CD4-positive, alpha-beta T cell (primary cell): ENCODE measurements at regions not wholly inside any gene's neighbourhood (a gene's known extent, or its start where the extent isn't known, plus 50 kb on each side); places are given as distances from the start of the nearest gene placed in this dataset.

ENCODE experiments used
- ATAC-seq: fragments of 200-7000 bp; cut with Tn5 transposase; one replicate; pipeline ENCODE4 v1.10.0; 2022; ENCODE audit warnings: mild to moderate bottlenecking; ENCODE audit not compliant: poor library complexity
- CTCF ChIA-PET: fragments of 350-600 bp; sonication (Branson Sonifier 250); formaldehyde crosslinking; loops from one replicate; lab custom pipeline; 2021; ENCODE audit warnings: antibody characterized with exemption, inconsistent platforms; lab: Charles Lee
- POLR2A ChIA-PET: fragments of 350-600 bp; sonication (Branson Sonifier 250); formaldehyde crosslinking; loops from one replicate; lab custom pipeline; 2021; ENCODE audit warnings: antibody characterized with exemption, inconsistent platforms; lab: Charles Lee
- DNase-seq, 14 experiments: peaks; one replicate each; pipeline ENCODE4 v3.0.0-alpha.2; 2013 to 2020; ENCODE audit warnings: mixed read lengths in 2 of 14
- H3K27ac ChIP-seq, 2 donors: one replicate each; pipeline versions ENCODE4 v1.5.1 to v1.7.0; 2013; ENCODE audit warnings: low read length in 2 of 2, low read depth in 1 of 2, mild to moderate bottlenecking in 1 of 2
- H3K27me3 ChIP-seq, 2 experiments: 1 replicate in 1 of 2; 2 replicates in 1 of 2; pipeline versions ENCODE4 v1.6.1 to v1.7.0; 2013; ENCODE audit warnings: low read length in 2 of 2, control low read depth in 1 of 2, mild to moderate bottlenecking in 1 of 2, moderate library complexity in 1 of 2; ENCODE audit not compliant: insufficient read depth in 2 of 2, control insufficient read depth in 1 of 2
- H3K36me3 ChIP-seq: one replicate; pipeline ENCODE4 v1.6.1; 2013; ENCODE audit warnings: low read length, control low read depth; ENCODE audit not compliant: insufficient read depth
- H3K4me1 ChIP-seq: one replicate; pipeline ENCODE4 v1.6.1; 2013; ENCODE audit warnings: low read length, control low read depth; ENCODE audit not compliant: insufficient read depth
- H3K4me3 ChIP-seq: one replicate; pipeline ENCODE4 v1.5.1; 2013; ENCODE audit warnings: mild to moderate bottlenecking, low read length, moderate library complexity
- H3K9me3 ChIP-seq, 2 experiments: 1 replicate in 1 of 2; 2 replicates in 1 of 2; pipeline versions ENCODE4 v1.6.1 to v1.7.0; 2013; ENCODE audit warnings: low read length in 2 of 2, mild to moderate bottlenecking in 2 of 2, control low read depth in 1 of 2, moderate library complexity in 1 of 2; ENCODE audit not compliant: control insufficient read depth in 1 of 2, insufficient read depth in 1 of 2
- H3K27ac Mint-ChIP-seq: one replicate; pipeline ENCODE4 v1.8.0; 2020; ENCODE audit warnings: mixed read lengths
- H3K27me3 Mint-ChIP-seq: one replicate; pipeline ENCODE4 v1.8.0; 2021; ENCODE audit warnings: mixed read lengths
- H3K36me3 Mint-ChIP-seq: one replicate; pipeline ENCODE4 v1.8.0; 2021; ENCODE audit warnings: low read depth, mixed read lengths
- H3K4me1 Mint-ChIP-seq: one replicate; pipeline ENCODE4 v1.8.0; 2021; ENCODE audit warnings: low read depth, mixed read lengths
- H3K4me3 Mint-ChIP-seq: one replicate; pipeline ENCODE4 v1.8.0; 2020; ENCODE audit warnings: mild to moderate bottlenecking, mixed read lengths
- H3K9me3 Mint-ChIP-seq: one replicate; pipeline ENCODE4 v1.8.0; 2020; ENCODE audit warnings: mixed read lengths
- intact Hi-C, 2 experiments: fragments of 100-400 bp; cut with DNase I in 1 of 2; cut with micrococcal nuclease in 1 of 2; formaldehyde crosslinking; loops; one replicate each; pipeline versions ENCODE4 v1.15.1 to v1.9.0; 2023 to 2025; cut with DNase I, micrococcal nuclease
- TF ChIP-seq, protein P1 (sequence below): fragments of 200-600 bp; IDR thresholded peaks from one replicate; pipeline ENCODE4 v1.8.0; 2022; ENCODE audit warnings: antibody characterized with exemption, mild to moderate bottlenecking

DNA sequence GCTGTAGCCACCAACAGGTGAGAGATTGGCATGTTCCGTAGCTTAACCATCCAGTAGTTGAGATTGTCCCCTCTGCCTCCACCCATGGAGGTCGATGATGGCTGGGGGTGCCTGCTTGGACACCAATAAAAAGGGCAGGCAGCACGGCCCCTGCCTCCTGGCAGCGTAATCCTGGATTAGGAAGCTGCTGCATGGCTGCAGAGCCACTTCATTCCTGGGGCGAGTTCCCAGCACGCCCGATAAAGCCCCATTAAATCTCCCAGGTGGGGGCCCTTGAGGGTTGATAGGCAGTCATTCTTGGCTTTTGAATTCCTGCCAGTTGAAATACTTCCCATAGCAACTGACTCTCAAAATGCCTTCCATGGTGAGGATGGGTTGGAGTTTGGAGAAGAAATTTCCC lies 67.8 kb downstream of the PLXNA1 start:
- Histone ChIP-seq H3K4me1 (no peaks in the 10 kb centered on the region), H3K9me3 (peaks cover 0 to 23% of the 10 kb centered on the region in 2 experiments), H3K27ac (no peak overlapping the region), H3K4me3 (no peak overlapping the region), H3K36me3 (no peaks in the 10 kb centered on the region), H3K27me3 (no peaks in the 10 kb centered on the region)
- CTCF ChIA-PET: no interaction called here
- TF ChIP-seq, protein P1, sequence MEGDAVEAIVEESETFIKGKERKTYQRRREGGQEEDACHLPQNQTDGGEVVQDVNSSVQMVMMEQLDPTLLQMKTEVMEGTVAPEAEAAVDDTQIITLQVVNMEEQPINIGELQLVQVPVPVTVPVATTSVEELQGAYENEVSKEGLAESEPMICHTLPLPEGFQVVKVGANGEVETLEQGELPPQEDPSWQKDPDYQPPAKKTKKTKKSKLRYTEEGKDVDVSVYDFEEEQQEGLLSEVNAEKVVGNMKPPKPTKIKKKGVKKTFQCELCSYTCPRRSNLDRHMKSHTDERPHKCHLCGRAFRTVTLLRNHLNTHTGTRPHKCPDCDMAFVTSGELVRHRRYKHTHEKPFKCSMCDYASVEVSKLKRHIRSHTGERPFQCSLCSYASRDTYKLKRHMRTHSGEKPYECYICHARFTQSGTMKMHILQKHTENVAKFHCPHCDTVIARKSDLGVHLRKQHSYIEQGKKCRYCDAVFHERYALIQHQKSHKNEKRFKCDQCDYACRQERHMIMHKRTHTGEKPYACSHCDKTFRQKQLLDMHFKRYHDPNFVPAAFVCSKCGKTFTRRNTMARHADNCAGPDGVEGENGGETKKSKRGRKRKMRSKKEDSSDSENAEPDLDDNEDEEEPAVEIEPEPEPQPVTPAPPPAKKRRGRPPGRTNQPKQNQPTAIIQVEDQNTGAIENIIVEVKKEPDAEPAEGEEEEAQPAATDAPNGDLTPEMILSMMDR: no peak
- DNase-seq (no peak), ATAC-seq (no peak)
- Mint-ChIP-seq H3K27me3 (peaks cover 7% of the 10 kb centered on the region), H3K27ac (no peak overlapping the region), H3K4me1 (no peaks in the 10 kb centered on the region), H3K36me3 (no peaks in the 10 kb centered on the region), H3K4me3 (no peak overlapping the region), H3K9me3 (peaks cover 3% of the 10 kb centered on the region)
- POLR2A ChIA-PET: no interaction called here
- intact Hi-C loops: no loop called here

DNA sequence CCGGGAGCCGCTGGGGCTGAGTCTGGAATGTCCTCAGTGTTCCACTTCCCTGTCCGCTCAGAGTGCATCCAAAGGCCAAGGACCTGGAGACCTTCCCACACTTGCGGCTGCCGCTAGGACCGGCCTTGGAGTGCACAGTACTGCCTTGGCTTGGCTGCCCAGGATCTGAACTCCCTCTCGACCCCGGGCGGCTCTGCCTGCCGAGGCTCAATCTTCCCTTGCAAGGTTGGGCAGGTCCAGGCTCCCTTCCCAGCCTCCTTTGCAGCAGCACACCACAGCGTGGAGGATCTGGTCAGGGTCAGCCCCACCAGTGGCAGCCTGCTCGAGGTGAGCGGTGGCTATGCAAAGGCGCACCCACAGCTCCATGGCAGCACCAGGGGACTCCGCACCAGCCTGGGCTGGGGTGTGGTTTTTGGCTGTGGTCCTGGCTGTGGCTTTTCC lies 69.2 kb downstream of the PLXNA1 start:
- Mint-ChIP-seq H3K27ac (no peak overlapping the region), H3K4me1 (no peaks in the 10 kb centered on the region), H3K27me3 (peaks cover 7% of the 10 kb centered on the region), H3K9me3 (peaks cover 3% of the 10 kb centered on the region), H3K36me3 (no peaks in the 10 kb centered on the region), H3K4me3 (no peak overlapping the region)
- POLR2A ChIA-PET: no interaction called here
- H3K4me3 ChIP-seq: no peak overlapping the region
- no peaks in the 10 kb centered on the region for H3K27me3 ChIP-seq
- TF ChIP-seq, protein P1: no peak
- no peak for DNase-seq
- H3K27ac ChIP-seq: no peak overlapping the region
- peaks cover 7 to 30% of the 10 kb centered on the region in 2 experiments for H3K9me3 ChIP-seq
- no peaks in the 10 kb centered on the region for H3K4me1 ChIP-seq
- CTCF ChIA-PET: no interaction called here
- intact Hi-C loops: no loop called here
- H3K36me3 ChIP-seq: no peaks in the 10 kb centered on the region
- no peak for ATAC-seq

DNA sequence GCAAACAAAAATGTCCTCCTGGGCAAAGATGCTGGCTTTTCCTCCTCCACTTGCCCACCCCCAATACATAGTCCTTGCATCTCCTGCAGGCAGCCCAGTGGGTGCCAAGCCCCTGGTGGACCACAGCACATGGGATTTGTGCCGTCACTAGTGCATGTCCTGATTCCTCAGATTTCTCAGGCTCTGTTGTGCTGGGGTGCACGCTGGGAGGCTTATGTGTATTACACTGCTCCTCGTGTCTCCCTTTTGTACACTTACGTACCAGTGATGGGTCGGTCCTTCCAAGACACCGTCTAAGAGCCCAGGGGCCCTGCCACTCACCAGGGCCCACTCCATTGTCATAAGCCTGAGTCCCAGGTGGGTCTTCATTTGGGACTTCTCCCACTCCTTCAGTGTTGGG lies 70.1 kb downstream of the PLXNA1 start:
- peaks cover 7% of the 10 kb centered on the region for H3K27me3 Mint-ChIP-seq
- ChIA-PET CTCF (no interaction called here), POLR2A (no interaction called here)
- H3K9me3 Mint-ChIP-seq: peaks cover 8% of the 10 kb centered on the region
- no peak for DNase-seq
- Histone ChIP-seq H3K36me3 (no peaks in the 10 kb centered on the region), H3K4me1 (no peaks in the 10 kb centered on the region), H3K27me3 (no peaks in the 10 kb centered on the region), H3K27ac (no peak overlapping the region), H3K4me3 (no peak overlapping the region), H3K9me3 (peaks cover 8 to 31% of the 10 kb centered on the region in 2 experiments)
- no peaks in the 10 kb centered on the region for H3K36me3 Mint-ChIP-seq
- H3K4me1 Mint-ChIP-seq: no peaks in the 10 kb centered on the region
- TF ChIP-seq, protein P1: no peak
- ATAC-seq: no peak
- H3K4me3 Mint-ChIP-seq: no peak overlapping the region
- intact Hi-C loops: no loop called here
- no peak overlapping the region for H3K27ac Mint-ChIP-seq
